ENCODE measurements at regions not wholly inside any gene's neighbourhood (a gene's known extent, or its start where the extent isn't known, plus 50 kb on each side); places are given as distances from the start of the nearest gene placed in this dataset.

DNA sequence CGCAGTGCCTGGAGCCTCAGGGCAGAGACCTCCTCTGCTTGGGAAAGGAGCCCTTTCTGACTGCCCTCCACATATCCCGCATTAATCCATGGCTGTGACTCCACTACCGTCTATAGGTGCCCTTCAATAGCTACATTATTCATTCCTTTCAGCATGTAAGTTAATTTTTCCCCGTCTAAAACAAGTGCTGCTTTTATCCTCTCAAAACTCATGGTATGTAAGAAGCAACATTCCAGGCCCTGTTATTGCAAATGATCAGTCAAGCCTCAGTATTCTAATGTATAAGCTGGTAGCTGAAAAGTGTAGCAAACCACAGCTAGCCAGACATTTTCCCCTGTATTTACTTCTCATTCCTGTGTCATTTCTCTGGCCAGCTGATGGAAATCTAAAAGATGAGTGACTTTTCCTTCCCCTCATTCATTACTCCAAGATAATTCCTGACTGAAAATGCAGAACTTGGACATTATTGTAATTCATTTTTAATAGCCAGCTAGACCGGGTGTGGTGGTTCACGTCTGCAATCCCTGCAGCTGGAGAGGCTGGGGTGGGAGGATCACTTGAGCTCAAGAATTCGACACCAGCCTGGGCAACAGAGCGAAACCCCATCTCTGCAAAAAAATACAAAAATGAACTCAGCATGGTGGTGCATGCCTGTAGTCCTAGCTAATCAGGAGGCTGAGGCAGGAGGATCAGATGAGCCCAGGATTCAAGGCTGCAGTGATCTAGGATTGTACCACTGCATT lies 88.5 kb upstream of the SOD1 start:
- no peak overlapping the region for H4K8ac ChIP-seq (replicated peaks; ENCODE audit: insufficient read length, low read depth, low read length)

More for the DNA sequence above, 88.5 kb upstream of the SOD1 start:
- Mint-ChIP-seq H3K27ac (no peak overlapping the region), H3K9me3 (peaks cover 8% of the 10 kb centered on the region in 2 experiments), H3K27me3 (ENCODE audit: low read depth) (no peaks in the 10 kb centered on the region), H3K36me3 (ENCODE audit: insufficient read depth in 1 of 3, low read depth in 3 of 3) (peaks cover 4 to 8% (median 5%) of the 10 kb centered on the region in 3 experiments; a peak in 4 of 7 replicates), H3K4me1 (peaks cover 14 to 20% of the 10 kb centered on the region in 2 experiments), H3K4me3 (no peak overlapping the region)
- Histone ChIP-seq H2BK15ac (ENCODE audit: low read depth, low read length) (no peak overlapping the region), H2BK120ac (ENCODE audit: low read depth, low read length, poor library complexity, severe bottlenecking) (no peak overlapping the region), H4K91ac (ENCODE audit: insufficient read length, low read depth, low read length) (no peak overlapping the region), H3K4ac (ENCODE audit: low read depth, low read length) (no peak overlapping the region), H3K23ac (ENCODE audit: insufficient read length, low read depth, low read length) (no peak overlapping the region), H3T11ph (ENCODE audit: low read length) (no peak overlapping the region), H2BK12ac (ENCODE audit: insufficient read length, low read depth, low read length) (no peak overlapping the region), H3K56ac (ENCODE audit: insufficient read length, low read depth, low read length) (no peak overlapping the region), H3K27me3 (ENCODE audit: insufficient read depth, low read length) (no peaks in the 10 kb centered on the region), H3K14ac (ENCODE audit: insufficient read depth, low read length) (no peak overlapping the region), H3K27ac (ENCODE audit: insufficient read length, low read depth, low read length) (no peak overlapping the region), H3K9me3 (ENCODE audit: control insufficient read depth, low read depth, low read length) (no peaks in the 10 kb centered on the region), H3K4me1 (ENCODE audit: insufficient read depth, low read length) (no peaks in the 10 kb centered on the region; the same call in 1 of the 2 replicates), H2BK20ac (ENCODE audit: low read depth, low read length, poor library complexity, severe bottlenecking) (no peak overlapping the region), H4K20me1 (ENCODE audit: control insufficient read depth, insufficient read depth, insufficient read length) (no peaks in the 10 kb centered on the region), H3K4me2 (ENCODE audit: insufficient read depth, insufficient read length, low read length) (no peak overlapping the region), H3K79me2 (ENCODE audit: insufficient read depth, low read length) (no peaks in the 10 kb centered on the region), H2AK5ac (ENCODE audit: insufficient read length, low read length) (no peak overlapping the region), H3K79me1 (ENCODE audit: insufficient read depth, low read depth, low read length, poor library complexity, severe bottlenecking) (no peaks in the 10 kb centered on the region), H2AFZ (ENCODE audit: low read length) (no peak overlapping the region), H2BK5ac (ENCODE audit: insufficient read length, low read length) (no peak overlapping the region), H4K5ac (ENCODE audit: insufficient read length, low read depth, low read length) (no peak overlapping the region), H3K18ac (ENCODE audit: insufficient read length, low read depth, low read length) (no peak overlapping the region), H3K9ac (ENCODE audit: extremely low read depth, insufficient read length, low read length) (no peak overlapping the region), H3K23me2 (ENCODE audit: insufficient read length, low read depth, low read length, poor library complexity, severe bottlenecking) (no peaks in the 10 kb centered on the region)
- no peak for DNase-seq
- TF ChIP-seq, protein P1, sequence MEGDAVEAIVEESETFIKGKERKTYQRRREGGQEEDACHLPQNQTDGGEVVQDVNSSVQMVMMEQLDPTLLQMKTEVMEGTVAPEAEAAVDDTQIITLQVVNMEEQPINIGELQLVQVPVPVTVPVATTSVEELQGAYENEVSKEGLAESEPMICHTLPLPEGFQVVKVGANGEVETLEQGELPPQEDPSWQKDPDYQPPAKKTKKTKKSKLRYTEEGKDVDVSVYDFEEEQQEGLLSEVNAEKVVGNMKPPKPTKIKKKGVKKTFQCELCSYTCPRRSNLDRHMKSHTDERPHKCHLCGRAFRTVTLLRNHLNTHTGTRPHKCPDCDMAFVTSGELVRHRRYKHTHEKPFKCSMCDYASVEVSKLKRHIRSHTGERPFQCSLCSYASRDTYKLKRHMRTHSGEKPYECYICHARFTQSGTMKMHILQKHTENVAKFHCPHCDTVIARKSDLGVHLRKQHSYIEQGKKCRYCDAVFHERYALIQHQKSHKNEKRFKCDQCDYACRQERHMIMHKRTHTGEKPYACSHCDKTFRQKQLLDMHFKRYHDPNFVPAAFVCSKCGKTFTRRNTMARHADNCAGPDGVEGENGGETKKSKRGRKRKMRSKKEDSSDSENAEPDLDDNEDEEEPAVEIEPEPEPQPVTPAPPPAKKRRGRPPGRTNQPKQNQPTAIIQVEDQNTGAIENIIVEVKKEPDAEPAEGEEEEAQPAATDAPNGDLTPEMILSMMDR (conservative IDR thresholded peaks at IDR 0.05), result no peak
- no CpG with 5 or more reads among the region's 8 CpGs for WGBS (ENCODE audit: extremely low coverage, insufficient read length, low lambda C conversion rate)
